ENCODE measurements at regions not wholly inside any gene's neighbourhood (a gene's known extent, or its start where the extent isn't known, plus 50 kb on each side); places are given as distances from the start of the nearest gene placed in this dataset.

DNA sequence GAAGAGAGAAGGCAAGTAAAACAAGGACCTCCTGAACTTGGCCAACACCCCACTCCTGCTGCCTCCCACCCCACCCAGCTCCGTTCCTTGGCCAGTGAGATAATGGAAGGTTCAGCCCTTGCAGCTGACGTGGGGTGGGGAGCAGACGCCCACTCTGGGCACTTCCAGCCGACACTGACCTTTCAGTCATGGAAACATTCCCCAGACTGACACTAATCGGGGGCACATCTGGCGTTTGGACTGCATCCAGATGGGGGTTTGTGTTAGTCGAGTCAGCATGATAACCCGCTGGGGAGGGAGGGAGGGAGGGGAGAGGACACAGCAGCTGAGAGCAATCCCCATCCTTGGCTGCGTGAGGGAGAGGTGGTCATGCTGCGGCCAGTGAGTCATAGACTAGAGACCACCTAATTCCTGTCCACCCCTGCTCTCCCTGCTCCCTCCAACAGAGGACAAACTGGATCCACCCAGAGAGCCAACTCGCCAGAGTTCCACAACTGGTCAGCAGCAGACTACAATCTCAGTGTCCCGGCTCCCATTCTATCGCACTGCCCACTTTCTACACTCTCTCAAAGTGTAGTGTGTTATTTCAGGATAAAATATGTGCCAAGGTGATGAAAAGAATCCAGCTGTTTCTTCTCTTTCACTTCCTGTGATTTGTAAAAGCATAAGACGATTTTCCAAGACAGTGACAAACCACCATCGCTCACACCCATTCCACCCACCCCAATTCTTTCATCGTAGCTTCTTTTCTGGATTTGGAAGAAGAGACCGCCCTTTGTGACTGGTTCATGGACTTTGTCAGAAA, 115.4 kb upstream of the PKDCC start:
- Histone ChIP-seq H3K4me2 (no peak overlapping the region), H3K4me1 (no peaks in the 10 kb centered on the region), H3K9me3 (no peaks in the 10 kb centered on the region), H3K27me3 (no peaks in the 10 kb centered on the region), H4K20me1 (no peaks in the 10 kb centered on the region), H3K36me3 (no peaks in the 10 kb centered on the region), H3K4me3 (no peak overlapping the region), H3K27ac (no peak overlapping the region), H3K9ac (no peak overlapping the region)
- no peak for TF ChIP-seq Cebpa-rat (IDR thresholded peaks at IDR 0.05)

- Histone ChIP-seq H3K36me3 (no peaks in the 10 kb centered on the region), H3K4me3 (no peak overlapping the region), H3K27me3 (no peaks in the 10 kb centered on the region), H3K27ac (no peak overlapping the region), H3K4me1 (peaks cover 4% of the 10 kb centered on the region), H3K9ac (no peak overlapping the region), H3K4me2 (no peak overlapping the region), H4K20me1 (no peaks in the 10 kb centered on the region), H3K9me3 (no peaks in the 10 kb centered on the region)
- no peak for TF ChIP-seq Cebpa-rat (IDR thresholded peaks at IDR 0.05)
Measured at GRCh38 chr2:41933046-41933420, 114.8 kb upstream of the PKDCC start.

GRCh38 chr2:41933585-41934320, 114.1 kb upstream of the PKDCC start:
- Histone ChIP-seq H3K9me3 (no peaks in the 10 kb centered on the region), H3K27me3 (no peaks in the 10 kb centered on the region), H4K20me1 (no peaks in the 10 kb centered on the region), H3K9ac (no peak overlapping the region), H3K27ac (no peak overlapping the region), H3K4me2 (no peak overlapping the region), H3K36me3 (no peaks in the 10 kb centered on the region), H3K4me1 (peaks cover 11% of the 10 kb centered on the region), H3K4me3 (no peak overlapping the region)
- no peak for TF ChIP-seq Cebpa-rat (IDR thresholded peaks at IDR 0.05)

DNA sequence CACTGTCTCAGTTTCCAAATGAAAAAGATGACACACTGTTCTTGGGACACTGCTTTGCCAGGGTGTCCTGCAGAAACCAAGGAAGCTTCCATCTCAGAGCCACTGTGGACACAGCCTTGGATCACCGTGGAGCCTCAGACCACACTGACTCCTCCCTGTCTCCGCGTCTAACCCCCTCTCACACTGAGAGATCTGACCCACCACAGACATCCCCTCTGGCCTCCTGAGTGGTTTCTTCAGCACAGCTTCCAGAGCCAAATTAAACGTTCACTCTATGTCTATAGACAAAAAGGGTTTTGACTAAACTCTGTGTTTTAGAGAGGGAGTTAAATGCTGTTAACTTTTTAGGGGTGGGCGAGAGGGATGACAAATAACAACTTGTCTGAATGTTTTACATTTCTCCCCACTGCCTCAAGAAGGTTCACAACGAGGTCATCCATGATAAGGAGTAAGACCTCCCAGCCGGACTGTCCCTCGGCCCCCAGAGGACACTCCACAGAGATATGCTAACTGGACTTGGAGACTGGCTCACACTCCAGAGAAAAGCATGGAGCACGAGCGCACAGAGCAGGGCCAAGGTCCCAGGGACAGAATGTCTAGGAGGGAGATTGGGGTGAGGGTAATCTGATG, 113.4 kb upstream of the PKDCC start:
- H3K4me1 ChIP-seq: peaks cover 11% of the 10 kb centered on the region

DNA sequence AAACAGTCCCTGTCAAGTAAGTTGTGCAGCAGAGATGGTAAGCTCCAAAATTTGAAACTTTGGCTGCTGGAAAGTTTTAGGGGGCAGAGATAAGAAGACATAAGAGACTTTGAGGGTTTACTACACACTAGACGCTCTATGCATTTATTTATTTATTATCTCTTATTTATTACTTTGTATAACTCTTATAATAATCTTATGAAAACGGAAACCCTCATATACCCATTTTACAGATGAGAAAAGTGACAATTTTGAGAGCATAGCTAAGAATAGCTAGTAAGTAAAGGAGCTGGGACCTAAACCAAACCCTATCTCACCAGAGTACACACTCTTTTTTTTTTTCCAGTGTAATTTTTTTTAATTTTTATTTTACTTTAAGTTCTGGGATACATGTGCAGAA, 112.8 kb upstream of the PKDCC start:
- H3K27me3 ChIP-seq: no peaks in the 10 kb centered on the region
- no peak overlapping the region for H3K27ac ChIP-seq
- no peaks in the 10 kb centered on the region for H3K36me3 ChIP-seq
- H3K9ac ChIP-seq: no peak overlapping the region
- H4K20me1 ChIP-seq: no peaks in the 10 kb centered on the region
- H3K4me2 ChIP-seq: no peak overlapping the region
- H3K4me1 ChIP-seq: peaks cover 11% of the 10 kb centered on the region
- H3K9me3 ChIP-seq: no peaks in the 10 kb centered on the region
- no peak for TF ChIP-seq Cebpa-rat (IDR thresholded peaks at IDR 0.05)
- no peak overlapping the region for H3K4me3 ChIP-seq

More for the DNA sequence above, 113.4 kb upstream of the PKDCC start:
- Histone ChIP-seq H3K4me2 (no peak overlapping the region), H3K27ac (no peak overlapping the region), H3K9ac (no peak overlapping the region), H4K20me1 (no peaks in the 10 kb centered on the region), H3K4me3 (no peak overlapping the region), H3K36me3 (no peaks in the 10 kb centered on the region), H3K27me3 (no peaks in the 10 kb centered on the region), H3K9me3 (no peaks in the 10 kb centered on the region)
- TF ChIP-seq Cebpa-rat (IDR thresholded peaks at IDR 0.05): no peak

DNA sequence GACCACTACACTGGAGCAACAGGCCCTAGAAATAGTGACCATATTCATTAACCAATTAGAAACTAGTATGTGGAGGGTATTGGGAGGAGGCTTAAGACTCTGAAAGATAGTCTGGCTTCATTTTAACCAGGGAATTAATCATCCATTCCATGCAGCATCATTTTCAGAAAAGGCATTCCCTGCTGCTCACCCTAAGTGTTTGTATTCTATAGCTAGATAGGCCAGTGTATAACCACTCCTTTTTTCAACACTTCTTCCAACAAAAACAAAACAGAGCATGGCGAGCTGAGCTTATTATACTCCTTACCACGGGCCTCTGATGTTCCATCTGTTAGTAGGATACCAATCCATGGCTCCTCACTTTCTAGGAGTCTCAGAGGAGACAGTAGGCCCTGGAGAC, 112.0 kb upstream of the PKDCC start:
- no peak overlapping the region for H3K4me2 ChIP-seq
- TF ChIP-seq Cebpa-rat (IDR thresholded peaks at IDR 0.05): no peak
- no peaks in the 10 kb centered on the region for H4K20me1 ChIP-seq
- H3K27me3 ChIP-seq: no peaks in the 10 kb centered on the region
- no peaks in the 10 kb centered on the region for H3K36me3 ChIP-seq
- peaks cover 11% of the 10 kb centered on the region for H3K4me1 ChIP-seq
- no peaks in the 10 kb centered on the region for H3K9me3 ChIP-seq
- no peak overlapping the region for H3K9ac ChIP-seq
- no peak overlapping the region for H3K4me3 ChIP-seq
- H3K27ac ChIP-seq: no peak overlapping the region

DNA sequence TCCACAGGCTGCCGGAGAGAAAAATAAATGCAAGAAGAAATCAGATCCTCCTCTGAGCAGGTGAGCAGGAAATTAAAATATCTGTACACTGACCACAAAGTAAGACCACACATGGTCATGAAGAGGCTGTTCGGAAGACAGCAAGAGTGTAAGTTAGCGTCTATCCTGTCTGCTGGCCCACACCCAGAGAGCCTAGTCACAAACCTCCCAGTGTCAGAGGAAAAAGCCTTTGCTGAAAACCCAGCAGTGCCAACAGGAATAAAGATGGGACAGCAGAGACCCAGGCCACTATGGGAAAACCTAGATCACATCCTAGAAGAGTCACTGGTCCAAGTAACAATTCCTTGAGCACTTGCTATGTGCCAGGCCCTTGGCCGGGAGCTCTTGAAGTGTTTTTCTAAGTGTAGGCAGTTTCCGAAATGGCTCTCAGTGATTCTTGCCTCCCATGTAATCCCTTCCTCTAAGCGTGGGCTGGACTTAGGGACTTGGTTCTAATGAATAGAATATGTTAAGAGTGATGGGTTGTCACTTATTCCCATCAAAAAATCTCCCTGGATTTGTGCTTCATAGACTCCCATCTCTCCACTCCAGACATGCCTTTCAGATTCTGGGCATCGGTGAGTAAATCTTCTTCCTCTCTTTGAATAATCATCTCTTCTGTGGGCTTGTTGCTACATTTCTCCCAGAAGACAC, 110.9 kb upstream of the PKDCC start:
- Histone ChIP-seq H3K9me3 (no peaks in the 10 kb centered on the region), H3K4me2 (no peak overlapping the region), H4K20me1 (no peaks in the 10 kb centered on the region), H3K4me1 (peaks cover 11% of the 10 kb centered on the region), H3K27me3 (no peaks in the 10 kb centered on the region), H3K9ac (no peak overlapping the region), H3K27ac (no peak overlapping the region), H3K4me3 (no peak overlapping the region), H3K36me3 (no peaks in the 10 kb centered on the region)
- no peak for TF ChIP-seq Cebpa-rat (IDR thresholded peaks at IDR 0.05)

- no peaks in the 10 kb centered on the region for H4K20me1 ChIP-seq
- no peaks in the 10 kb centered on the region for H3K27me3 ChIP-seq
- no peak overlapping the region for H3K4me3 ChIP-seq
- H3K4me1 ChIP-seq: peaks cover 11% of the 10 kb centered on the region
- no peaks in the 10 kb centered on the region for H3K9me3 ChIP-seq
- H3K9ac ChIP-seq: no peak overlapping the region
- TF ChIP-seq Cebpa-rat (IDR thresholded peaks at IDR 0.05): no peak
- H3K27ac ChIP-seq: no peak overlapping the region
- H3K36me3 ChIP-seq: no peaks in the 10 kb centered on the region
- H3K4me2 ChIP-seq: peak overlapping the region; percentile 41; the same call in 1 of the 2 replicates
Measured at GRCh38 chr2:41937464-41937906, 110.3 kb upstream of the PKDCC start.

GRCh38 chr2:41937921-41938708, 109.7 kb upstream of the PKDCC start:
- H3K4me1 ChIP-seq: peaks cover 11% of the 10 kb centered on the region
- TF ChIP-seq Cebpa-rat (IDR thresholded peaks at IDR 0.05): no peak
- no peaks in the 10 kb centered on the region for H3K36me3 ChIP-seq
- no peaks in the 10 kb centered on the region for H4K20me1 ChIP-seq
- H3K9ac ChIP-seq: no peak overlapping the region
- no peaks in the 10 kb centered on the region for H3K9me3 ChIP-seq
- no peaks in the 10 kb centered on the region for H3K27me3 ChIP-seq
- H3K4me3 ChIP-seq: no peak overlapping the region
- peak overlapping the region; percentile 0; the same call in 1 of the 2 replicates for H3K27ac ChIP-seq
- peak overlapping the region; percentile 41 for H3K4me2 ChIP-seq
